Liver (tissue), 3 donors: ENCODE measurements at regions not wholly inside any gene's neighbourhood (a gene's known extent, or its start where the extent isn't known, plus 50 kb on each side); places are given as distances from the start of the nearest gene placed in this dataset.

Source experiments
- ATF3 ChIP-seq: IDR thresholded peaks from 2 replicates; pipeline ENCODE4 v1.6.1; 2016; ENCODE audit warnings: antibody characterized with exemption
- CTCF ChIP-seq: fragments of 150-350 bp; IDR thresholded peaks from 2 replicates; pipeline ENCODE4 v1.5.1; 2017; ENCODE audit warnings: improper control_type of control experiment, low read depth, low read length; ENCODE audit not compliant: missing input control
- EGR1 ChIP-seq, 2 donors: IDR thresholded peaks; 2 replicates each; pipeline ENCODE4 v1.6.1; 2016 to 2018; ENCODE audit warnings: antibody characterized with exemption in 2 of 2, low read depth in 2 of 2
- FOXA1 ChIP-seq: IDR thresholded peaks from 2 replicates; pipeline ENCODE4 v1.6.1; 2016; ENCODE audit warnings: antibody characterized with exemption
- GABPA ChIP-seq, 2 donors: IDR thresholded peaks in 1 of 2; conservative IDR thresholded peaks in 1 of 2; 2 replicates each; pipeline ENCODE4 v1.6.1; 2016; ENCODE audit warnings: antibody characterized with exemption in 2 of 2, mild to moderate bottlenecking in 1 of 2, moderate library complexity in 1 of 2
- JUND ChIP-seq, 2 donors: IDR thresholded peaks; 2 replicates each; pipeline ENCODE4 v1.6.1; 2016; ENCODE audit warnings: antibody characterized with exemption in 2 of 2
- MAX ChIP-seq: IDR thresholded peaks from 2 replicates; pipeline ENCODE4 v1.6.1; 2016; ENCODE audit warnings: antibody characterized with exemption
- RAD21 ChIP-seq, 2 donors: IDR thresholded peaks; 2 replicates each; pipeline ENCODE4 v1.6.1; 2016; ENCODE audit warnings: antibody characterized with exemption in 2 of 2, mild to moderate bottlenecking in 2 of 2
- REST ChIP-seq: IDR thresholded peaks from 2 replicates; pipeline ENCODE4 v1.6.1; 2016; ENCODE audit warnings: antibody characterized with exemption, mild to moderate bottlenecking
- RXRA ChIP-seq, 2 donors: IDR thresholded peaks; 2 replicates each; pipeline ENCODE4 v1.6.1; 2017 to 2018; ENCODE audit warnings: antibody characterized with exemption in 2 of 2, mild to moderate bottlenecking in 1 of 2
- SP1 ChIP-seq: IDR thresholded peaks from 2 replicates; pipeline ENCODE4 v1.6.1; 2018; ENCODE audit warnings: antibody characterized with exemption, mild to moderate bottlenecking
- donor health status: healthy.
- donor health status: healthy.

GRCh38 chr6:66578362-66578761 lies 871.3 kb upstream of the EYS start:
- TF ChIP-seq CTCF (no peak), ATF3 (no peak), REST (no peak), MAX (no peak), EGR1 (IDR thresholded peaks at IDR 0.05; ENCODE audit: low read depth in 2 of 2) (no peak), RXRA (IDR thresholded peaks at IDR 0.05) (no peak), SP1 (no peak), RAD21 (IDR thresholded peaks at IDR 0.05) (no peak), GABPA (IDR thresholded peaks at IDR 0.05 in 1 of 2, conservative IDR thresholded peaks at IDR 0.05 in 1 of 2) (no peak), FOXA1 (no peak), JUND (IDR thresholded peaks at IDR 0.05) (no peak)
